ENCODE measurements at regions not wholly inside any gene's neighbourhood (a gene's known extent, or its start where the extent isn't known, plus 50 kb on each side); places are given as distances from the start of the nearest gene placed in this dataset.

DNA sequence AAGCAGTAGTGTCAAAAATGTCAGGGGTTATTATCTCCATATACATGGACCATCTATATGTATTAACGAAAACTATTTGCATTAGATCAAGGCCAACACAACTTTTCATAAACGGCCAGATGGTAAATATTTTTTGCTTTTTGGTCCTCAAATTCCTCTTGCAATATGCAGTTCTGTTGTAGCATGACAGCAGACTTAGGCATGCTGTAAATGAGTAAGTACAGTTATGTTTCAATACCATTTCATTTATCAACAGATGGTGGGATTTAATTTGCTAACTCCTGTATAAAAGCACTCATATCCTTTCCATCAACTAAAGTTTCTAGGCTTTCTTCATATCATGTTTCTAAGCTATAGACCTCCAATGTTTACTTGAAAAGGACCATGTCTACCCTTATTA, 208.1 kb downstream of the ANKRD50 start:
- DNase-seq = no peak

DNA sequence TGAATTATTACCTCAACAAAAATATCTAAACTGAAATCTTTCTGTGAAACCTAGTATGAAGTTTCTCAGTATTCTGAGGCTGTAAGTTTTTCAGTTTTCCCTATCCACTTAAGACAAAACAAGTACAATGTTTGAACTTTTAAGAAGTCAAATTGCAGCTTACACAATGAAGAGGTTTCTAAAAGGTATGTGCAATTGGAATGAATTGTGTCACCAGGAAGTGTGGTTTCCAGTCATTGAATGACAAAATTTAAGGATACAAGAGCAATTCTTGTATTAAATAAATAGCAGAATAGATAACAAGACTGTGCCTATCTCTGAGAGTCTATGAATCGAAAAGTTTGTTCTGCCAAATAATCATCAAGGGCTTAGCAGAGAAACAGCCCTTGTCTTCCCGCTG, 207.3 kb downstream of the ANKRD50 start:
- DNase-seq = no peak

DNA sequence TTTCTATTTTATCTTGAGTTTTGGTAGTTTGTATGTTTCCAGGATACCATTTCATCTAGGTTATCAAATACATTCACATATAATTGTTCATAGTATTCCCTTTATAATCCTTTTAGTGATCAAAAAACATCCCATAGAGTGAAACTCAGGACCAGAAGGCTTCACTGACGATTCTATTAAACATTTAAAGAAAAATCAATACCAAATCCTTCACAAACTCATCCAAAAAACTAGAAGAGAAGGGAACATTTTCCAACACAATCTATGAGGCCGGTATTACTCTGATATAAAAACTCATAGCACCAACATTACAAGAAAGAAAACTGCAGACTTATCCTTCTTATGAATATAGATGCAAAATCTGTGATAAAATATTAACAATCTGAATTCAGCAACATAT, 203.4 kb downstream of the ANKRD50 start:
- no peak for DNase-seq

DNA sequence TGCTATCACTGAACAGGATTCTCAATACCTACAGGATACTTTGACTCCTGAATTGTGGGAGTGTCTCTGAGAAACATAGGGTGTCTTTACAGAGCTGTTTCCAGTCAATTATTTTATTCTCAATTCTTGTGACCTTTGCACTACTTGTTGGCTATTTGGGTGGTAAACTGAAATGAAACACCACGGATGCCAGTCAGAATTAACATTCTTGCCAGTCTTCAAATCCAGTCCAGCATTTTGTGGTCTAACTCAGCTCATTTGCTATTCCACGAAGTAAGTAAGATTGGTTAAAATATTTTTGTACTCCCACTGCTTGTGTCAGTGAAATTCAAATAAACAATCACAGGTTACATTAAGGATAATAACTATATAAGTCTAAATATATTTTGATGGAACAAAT, 197.9 kb downstream of the ANKRD50 start:
- no peak for DNase-seq

DNA sequence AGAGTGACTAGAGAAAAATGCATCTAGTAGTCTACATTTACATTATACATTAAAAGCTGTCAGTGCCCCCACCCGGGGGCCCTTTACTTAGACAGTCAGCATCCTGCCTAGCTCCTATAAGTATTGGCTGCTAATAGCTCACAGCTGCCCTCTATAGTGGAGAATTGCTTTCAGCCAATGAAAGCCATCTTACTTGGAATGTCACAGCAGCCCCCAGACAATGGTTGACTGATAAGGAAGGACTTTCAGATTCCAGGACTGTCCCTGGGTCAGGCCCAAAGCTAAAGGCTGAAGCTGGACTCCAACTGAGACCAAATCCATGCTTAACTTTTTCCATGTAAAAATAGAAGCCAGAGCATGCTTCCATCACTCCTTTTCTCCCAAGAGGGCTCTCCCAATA, 196.9 kb downstream of the ANKRD50 start:
- no peak for DNase-seq

DNA sequence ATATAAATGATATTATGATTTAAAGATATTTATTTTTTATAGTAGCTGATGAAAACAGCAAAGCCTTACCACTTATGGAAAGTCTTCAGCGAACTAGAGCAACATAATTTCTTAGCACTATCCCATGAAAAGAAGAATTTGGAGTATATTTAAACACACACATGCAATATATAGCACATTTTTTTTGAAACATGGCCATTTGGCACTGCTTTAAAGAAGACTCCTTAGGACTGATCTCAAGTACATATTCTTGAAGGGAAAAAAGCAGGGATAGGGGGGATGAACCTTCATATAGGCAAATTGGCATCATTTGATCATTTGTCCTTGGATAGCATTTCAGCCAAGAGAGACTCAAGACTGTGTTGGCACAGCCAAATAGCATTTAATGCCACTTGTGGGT, 193.3 kb downstream of the ANKRD50 start:
- DNase-seq = no peak

DNA sequence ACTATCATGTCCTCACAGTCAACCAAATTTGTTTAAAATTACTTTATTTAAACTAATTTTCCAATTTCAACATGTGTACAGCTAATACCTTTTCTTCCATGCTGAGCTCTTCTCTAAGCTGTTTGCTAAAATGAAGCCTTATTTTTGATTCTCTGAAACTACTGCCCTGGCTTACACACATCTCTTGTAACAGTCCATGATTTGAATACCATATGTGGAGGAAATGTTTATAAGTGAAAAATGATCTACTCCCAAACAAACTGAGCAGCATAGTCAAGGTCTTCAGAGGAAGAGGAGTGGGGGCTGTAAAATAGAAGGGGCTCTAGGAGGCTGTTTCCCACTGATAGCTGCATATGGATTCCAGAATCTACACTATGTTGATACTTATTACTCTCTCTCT, 188.7 kb downstream of the ANKRD50 start:
- DNase-seq = no peak

DNA sequence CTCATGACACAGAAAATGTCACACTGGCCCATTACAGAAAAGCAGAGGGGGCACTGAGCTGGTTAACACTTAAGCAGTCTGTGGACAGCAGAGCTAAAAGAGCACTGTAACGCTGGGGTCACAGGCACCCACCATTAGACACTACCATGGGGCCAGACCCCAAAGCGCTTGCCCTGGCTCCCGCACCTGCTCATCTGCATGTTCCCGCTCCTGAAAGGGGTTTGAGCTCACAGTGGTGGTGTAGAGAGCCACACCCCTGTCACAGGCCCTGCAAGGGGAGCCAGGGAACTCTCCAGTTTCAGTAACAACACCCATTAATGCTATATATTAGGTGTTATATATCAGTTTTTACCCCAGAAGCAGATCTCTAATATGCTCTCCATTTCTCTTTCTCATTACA, 187.0 kb downstream of the ANKRD50 start:
- no peak for DNase-seq

DNA sequence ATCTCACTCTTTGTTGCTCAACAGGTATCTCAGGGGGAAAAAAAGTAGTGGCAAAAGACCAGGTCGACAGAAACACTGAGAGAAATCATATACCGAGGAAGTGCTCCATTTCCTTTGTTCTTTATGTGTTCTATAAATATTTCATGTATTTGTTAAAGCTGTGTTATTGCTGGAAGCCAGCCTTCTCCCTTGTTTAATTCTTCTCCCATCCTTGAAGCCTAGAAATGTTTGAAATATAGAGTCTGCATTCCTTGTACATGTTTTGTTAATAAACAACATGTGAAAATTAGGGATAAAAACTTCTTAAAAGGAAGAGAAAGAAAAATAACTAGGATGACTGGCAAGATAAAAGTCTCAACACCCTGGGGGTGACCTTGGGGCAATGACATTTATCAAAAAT, 186.2 kb downstream of the ANKRD50 start:
- no peak for DNase-seq

DNA sequence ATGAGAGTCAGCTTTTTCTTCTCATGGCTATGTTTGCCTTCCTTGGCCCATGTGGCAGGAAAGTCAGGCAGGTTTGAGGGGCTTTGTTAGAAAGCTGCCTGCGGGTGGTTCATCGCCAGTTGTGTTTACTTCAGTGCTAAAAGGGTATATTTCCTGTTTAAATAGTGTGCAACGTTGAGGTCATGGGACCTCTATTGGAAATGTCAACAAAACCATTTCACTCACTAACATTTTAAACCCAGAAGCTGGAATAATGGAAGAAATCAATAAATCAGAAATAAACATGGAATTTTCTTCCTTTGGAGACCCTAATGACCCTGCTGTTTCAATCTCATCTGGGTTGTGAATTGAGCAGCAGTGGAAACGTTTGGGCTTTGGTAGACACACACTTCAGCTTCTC, 185.8 kb downstream of the ANKRD50 start:
- DNase-seq = no peak

DNA sequence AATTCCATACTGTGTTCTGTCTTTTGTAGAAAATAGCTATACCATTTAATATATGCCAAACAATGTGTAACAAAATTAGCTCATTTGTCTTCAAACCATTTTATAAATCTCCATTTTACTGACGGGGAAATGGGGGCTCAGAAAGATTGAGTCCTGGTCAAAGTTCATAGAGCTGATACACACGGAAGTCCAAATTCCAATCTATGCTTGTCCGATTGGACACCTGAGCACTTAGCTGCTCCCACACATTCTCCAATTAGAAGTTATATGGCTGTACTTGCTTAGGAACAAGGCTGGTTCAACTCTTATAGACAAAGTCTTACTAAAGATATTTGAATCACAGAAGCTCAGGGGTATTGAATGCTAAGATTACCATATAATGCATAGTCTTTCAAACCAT, 185.2 kb downstream of the ANKRD50 start:
- DNase-seq = no peak

DNA sequence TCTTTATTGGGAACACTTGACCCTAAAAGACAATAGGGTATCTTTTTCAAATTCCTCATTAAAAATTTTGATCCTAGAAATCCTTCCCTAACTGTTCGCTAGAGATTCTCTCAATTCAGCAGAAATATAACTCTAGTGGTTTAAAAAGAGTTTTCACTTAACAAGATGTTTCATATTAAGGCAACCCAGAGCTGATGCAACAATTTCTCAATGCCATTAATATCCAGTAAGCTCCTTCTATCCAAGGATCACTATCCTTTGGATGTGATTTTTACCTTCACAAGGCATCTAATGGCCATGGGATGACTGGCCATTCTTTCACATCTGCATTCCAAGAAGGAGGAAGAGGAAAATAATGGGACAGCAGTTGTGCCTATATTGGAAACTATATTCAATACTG, 183.4 kb downstream of the ANKRD50 start:
- DNase-seq = no peak

DNA sequence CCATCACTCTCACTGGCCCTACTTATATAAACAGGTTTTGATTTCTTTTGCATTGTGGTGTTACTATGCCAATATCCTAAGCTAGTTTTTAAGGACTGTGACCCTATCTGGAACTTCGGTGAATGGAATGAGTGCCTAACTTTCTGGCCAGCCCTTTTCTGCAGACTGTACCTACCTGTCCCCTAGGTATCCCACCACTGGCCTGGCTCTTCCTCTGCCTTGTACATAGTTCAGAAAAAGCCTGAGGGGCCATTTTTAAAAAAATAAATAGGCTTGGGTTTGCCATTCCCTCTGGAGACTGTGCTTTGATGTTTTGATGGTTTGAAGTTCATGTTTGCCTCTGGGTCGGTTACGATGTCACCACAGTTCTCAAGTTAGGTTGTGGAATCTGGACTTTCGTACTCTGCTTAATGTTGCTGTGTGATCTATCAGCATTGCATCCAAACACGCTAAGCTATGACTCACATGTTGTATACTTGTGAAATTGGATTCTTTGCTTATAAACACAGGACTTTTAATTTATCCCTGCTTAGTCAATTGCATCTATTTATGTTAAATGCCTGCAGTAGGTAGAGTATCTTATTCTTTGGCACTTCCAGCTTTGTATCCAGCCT, 182.0 kb downstream of the ANKRD50 start:
- no peak for DNase-seq

DNA sequence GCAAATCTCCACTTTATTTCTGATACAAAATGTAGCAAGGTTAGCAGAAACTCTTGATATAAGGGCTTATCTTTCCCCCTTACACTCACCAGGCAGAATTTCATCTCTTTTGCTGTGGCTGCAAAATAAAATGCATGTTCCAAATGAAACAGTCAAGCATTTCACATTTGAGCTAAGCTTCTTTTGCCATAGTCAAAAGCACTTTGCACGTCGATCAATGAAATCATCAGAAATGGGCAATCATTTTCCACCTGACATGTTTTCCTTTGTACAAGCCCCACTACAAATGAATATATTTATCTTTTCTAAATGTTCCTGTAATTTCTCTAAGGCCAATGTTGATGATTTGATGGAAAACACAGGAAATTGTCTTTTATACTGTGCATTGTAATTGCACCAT, 178.4 kb downstream of the ANKRD50 start:
- no peak for DNase-seq

DNA sequence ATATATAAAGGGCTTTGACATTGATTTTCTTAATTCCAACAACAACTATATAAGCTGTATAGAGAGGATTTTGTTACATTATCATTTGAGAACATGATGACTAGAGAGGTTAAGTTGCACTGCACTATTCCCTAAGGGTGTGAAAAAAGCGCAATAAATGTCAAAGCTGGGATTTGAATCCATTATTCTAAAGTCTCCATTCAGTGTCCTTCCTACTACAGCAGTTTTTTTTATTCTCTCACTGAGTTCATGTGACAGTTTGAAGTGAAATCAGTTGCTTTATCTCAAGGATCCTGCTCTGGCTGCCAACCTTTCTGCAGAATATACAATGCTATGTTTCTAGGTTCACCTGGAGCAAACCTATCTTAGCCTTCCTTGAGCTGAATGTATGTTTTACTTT, 177.5 kb downstream of the ANKRD50 start:
- no peak for DNase-seq

DNA sequence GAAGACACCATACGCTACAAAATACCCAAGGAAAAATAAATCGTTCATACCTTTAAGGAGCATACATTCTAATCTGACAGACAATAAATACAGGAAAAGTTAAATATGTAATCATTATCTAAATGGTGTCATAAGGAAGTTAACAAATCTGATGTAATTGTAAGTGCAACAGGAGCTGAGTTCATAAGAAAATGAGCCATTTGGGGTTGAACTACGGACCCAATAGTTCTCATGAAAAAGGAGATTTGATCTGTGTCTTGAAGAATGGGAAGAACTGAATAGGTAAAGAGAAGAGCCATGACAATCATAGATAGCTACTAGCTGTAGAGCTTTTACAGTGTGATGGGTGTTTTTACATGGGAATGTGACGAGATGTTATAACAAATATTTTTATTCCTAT, 175.6 kb downstream of the ANKRD50 start:
- no peak for DNase-seq

DNA sequence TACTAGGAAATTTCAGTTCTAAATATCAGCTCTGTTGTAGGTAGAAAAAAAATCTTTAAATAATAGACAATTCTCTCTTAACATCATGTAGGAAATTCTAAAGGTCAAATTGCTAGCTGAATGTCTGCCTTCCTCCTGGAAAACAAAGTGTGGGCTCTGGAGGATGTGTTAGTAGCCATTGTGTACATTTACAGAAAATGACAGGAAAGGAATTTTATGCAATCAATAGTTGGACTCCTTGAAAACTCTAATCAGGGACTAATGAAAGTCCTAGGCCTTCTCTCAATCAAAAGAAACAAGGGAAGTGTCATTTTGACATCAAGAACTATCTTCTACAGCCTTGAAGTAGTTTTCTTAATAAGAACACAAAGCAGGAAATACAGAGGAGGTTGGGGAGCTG, 174.6 kb downstream of the ANKRD50 start:
- no peak for DNase-seq

DNA sequence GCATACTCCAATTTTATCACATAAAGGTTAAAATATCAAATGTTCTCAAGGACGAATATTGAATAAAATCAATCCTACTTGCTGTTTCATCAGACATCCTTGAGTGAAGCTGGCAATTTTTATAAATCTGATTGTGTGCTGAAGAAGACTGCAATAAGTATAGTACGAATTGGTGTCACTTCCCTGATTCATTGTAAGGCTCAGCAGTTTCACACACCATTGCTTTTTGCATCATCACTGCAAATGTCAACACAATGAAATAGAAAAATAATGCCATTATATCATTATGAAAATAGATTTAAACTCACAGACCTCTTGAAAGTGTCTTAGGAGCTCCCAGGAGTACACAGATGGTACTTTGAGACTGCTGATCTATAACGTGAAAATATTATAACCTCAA, 172.5 kb downstream of the ANKRD50 start:
- DNase-seq = no peak

DNA sequence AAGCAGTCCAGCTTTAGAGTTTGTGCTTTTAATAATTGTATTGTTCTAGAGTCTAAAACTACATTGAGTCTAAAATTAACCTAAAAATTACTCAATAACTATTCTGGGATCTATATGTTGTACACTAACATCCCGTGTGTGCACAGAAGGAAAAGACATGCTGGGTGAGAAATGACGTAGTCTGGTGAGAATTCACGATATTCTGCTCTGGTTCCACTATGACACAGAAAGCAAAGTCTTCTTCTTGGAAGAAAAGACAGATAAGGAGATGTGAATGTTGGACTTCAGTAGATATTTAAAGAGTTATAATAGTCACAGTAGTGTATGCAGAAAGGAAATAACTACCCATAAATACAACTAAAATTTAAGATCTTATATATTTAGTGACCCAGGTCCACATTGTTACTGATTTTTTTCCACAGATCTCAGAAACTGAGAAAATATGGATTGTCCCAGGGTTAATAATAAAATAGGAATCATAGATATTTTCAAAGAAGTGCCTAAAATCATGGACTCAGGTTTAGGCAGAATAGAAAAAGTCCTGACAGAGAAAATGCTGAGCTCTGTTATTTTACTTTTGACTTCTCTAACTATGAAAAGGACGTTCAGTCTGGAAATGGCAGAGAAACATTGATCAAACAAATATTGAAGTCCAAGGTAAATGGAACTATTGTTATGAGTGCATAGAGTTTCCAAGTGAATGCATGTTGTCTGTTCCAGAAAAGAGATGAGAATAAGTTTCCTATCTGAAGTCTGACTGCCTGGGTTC, 170.7 kb downstream of the ANKRD50 start:
- no peak for DNase-seq

DNA sequence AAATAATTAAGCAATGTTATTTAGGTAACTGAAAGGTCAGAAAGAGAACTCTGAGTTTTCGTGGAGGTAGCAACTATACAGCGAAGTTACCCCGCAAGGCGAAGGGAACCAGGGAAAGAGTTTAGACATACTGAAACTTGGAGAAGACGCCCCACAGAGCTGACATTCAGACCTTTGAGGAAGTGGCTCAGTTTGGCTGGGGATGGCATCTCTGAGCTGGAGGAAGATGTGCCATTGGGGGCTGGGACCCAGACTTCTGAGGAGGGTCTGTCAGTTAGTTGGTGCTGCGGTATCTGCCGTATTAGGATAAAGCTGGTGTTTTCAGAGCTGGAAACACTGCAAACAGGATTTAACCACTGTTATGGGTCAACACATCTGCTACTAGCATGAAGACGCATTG, 156.6 kb downstream of the ANKRD50 start:
- DNase-seq = peak in 3 of 51 donors; percentile 0

DNA sequence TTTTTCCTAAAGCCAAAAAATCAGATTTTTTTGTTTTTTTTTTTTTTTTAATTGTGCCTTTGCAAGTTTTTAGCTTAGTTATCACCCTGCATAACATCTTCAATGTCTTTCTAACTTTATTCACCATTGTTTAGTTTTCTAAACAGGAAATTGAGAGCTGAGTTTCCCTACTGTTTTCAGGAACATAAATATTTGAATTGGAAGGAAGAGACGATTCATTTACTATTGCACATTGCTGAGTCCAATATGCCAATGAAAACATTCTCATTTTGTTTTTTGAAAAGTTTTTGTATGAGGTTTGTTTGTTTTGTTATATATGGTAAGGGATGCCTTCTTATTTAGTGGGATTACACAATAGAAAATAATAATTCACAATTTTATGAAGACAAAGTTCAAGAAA, 148.4 kb downstream of the ANKRD50 start:
- no peak for DNase-seq

DNA sequence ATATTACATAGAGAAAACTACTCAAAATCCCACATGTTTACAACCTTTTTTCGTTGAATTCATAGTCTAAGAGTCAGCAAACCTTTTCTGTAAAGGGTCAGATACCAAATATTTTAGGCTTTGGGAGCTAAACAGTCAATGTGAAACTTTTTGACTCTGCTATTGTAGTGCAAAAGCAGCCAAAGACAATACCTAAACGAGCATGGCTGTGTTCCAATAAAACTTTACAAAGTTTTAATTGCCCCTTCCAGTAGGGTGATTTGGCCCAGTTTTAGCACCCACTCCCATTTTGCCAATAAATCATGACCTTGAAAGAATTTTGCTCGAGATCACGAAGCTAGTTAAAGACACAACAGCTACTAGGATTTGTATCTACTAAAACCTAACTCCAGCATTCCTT, 147.2 kb downstream of the ANKRD50 start:
- DNase-seq = no peak

DNA sequence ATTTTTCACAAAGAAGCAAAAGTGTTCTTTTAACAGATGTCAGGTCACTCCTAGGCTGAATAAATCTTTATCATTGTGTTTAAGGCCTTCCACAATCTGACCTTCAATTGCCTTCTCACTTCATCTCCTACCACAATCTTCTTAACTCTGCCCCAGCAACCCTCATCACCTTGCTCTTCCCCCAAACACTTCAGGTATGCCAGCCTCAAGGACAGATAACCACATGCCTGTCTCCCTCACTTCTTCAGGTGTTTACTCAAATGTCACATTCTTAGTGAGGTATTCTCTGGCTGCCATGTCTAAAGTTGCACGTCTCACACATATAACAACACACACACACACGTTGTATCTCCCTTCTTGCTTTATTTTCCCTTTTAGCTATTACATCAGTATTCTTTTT, 146.5 kb downstream of the ANKRD50 start:
- DNase-seq = no peak

DNA sequence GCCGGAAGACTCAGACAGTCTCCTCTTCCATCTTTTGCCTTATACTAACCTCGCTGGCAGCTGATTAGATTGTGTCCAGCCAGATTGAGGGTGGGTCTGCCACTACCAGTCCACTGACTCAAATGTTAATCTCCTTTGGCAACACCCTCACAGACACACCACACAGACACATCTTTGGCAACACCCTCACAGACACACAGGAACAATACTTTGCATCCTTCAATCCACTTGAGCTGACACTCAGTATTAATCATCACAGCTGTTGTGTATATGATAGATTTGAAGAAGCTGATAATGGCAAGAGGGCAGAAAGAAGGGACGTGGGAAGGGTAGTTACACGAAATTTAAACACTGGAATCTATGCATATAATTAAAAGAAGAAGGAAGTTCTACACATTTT, 139.5 kb downstream of the ANKRD50 start:
- DNase-seq = no peak

Measured in hypothalamus (tissue), 51 donors.